CD4-positive, alpha-beta T cell treated with Interleukin-2 at 100 ng/mL for 4 hours (primary cell): ENCODE measurements at regions not wholly inside any gene's neighbourhood (a gene's known extent, or its start where the extent isn't known, plus 50 kb on each side); places are given as distances from the start of the nearest gene placed in this dataset.
"Not testable (repeated sequence)": the region's sequence is repeated elsewhere in the genome, so short reads cannot be mapped to it uniquely, and the experiment has no call there.

ENCODE experiments used
- DNase-seq: peaks from one replicate; pipeline ENCODE4 v3.0.0-alpha.2; 2020; ENCODE audit warnings: low spot score

- no peak for DNase-seq
These were observed 270.3 kb upstream of the GRIA3 start for GRCh38 chrX:122913764-122914163.

- no peak for DNase-seq
These were observed 269.8 kb upstream of the GRIA3 start for GRCh38 chrX:122914256-122914655.

- DNase-seq = no peak
These were observed 249.9 kb upstream of the GRIA3 start for GRCh38 chrX:122934131-122934530.

GRCh38 chrX:122940199-122940598 lies 243.9 kb upstream of the GRIA3 start:
- DNase-seq = no peak

- no peak for DNase-seq
These were observed 242.3 kb upstream of the GRIA3 start for GRCh38 chrX:122941806-122942205.

- DNase-seq = no peak
These were observed 240.2 kb upstream of the GRIA3 start for GRCh38 chrX:122943918-122944317.

- no peak for DNase-seq
These were observed 238.8 kb upstream of the GRIA3 start for GRCh38 chrX:122945328-122945727.

- DNase-seq = no peak
These were observed 211.5 kb upstream of the GRIA3 start for GRCh38 chrX:122972604-122973003.

- no peak for DNase-seq
These were observed 201.6 kb upstream of the GRIA3 start for GRCh38 chrX:122982521-122982920.

GRCh38 chrX:123002844-123003243 lies 181.2 kb upstream of the GRIA3 start:
- not testable (repeated sequence) for DNase-seq

- no peak for DNase-seq
These were observed 170.9 kb upstream of the GRIA3 start for GRCh38 chrX:123013141-123013540.

- DNase-seq = no peak
These were observed 147.7 kb upstream of the GRIA3 start for GRCh38 chrX:123036401-123036800.

GRCh38 chrX:123049071-123049625 lies 134.9 kb upstream of the GRIA3 start:
- DNase-seq = no peak

- no peak for DNase-seq
These were observed 123.1 kb upstream of the GRIA3 start for GRCh38 chrX:123060986-123061385.

GRCh38 chrX:123064053-123064452 lies 120.0 kb upstream of the GRIA3 start:
- no peak for DNase-seq

- DNase-seq = no peak
These were observed 111.2 kb upstream of the GRIA3 start for GRCh38 chrX:123072686-123073385.

- DNase-seq = no peak
These were observed 108.0 kb upstream of the GRIA3 start for GRCh38 chrX:123075947-123076561.

- no peak for DNase-seq
These were observed 106.4 kb upstream of the GRIA3 start for GRCh38 chrX:123077631-123078030.

GRCh38 chrX:123080065-123080464 lies 104.0 kb upstream of the GRIA3 start:
- no peak for DNase-seq

- no peak for DNase-seq
These were observed 102.3 kb upstream of the GRIA3 start for GRCh38 chrX:123081776-123082175.

- no peak for DNase-seq
These were observed 100.2 kb upstream of the GRIA3 start for GRCh38 chrX:123083924-123084323.

- no peak for DNase-seq
These were observed 99.3 kb upstream of the GRIA3 start for GRCh38 chrX:123084797-123085196.

- no peak for DNase-seq
These were observed 98.7 kb upstream of the GRIA3 start for GRCh38 chrX:123085311-123085940.
